ENCODE measurements at regions not wholly inside any gene's neighbourhood (a gene's known extent, or its start where the extent isn't known, plus 50 kb on each side); places are given as distances from the start of the nearest gene placed in this dataset.

DNA sequence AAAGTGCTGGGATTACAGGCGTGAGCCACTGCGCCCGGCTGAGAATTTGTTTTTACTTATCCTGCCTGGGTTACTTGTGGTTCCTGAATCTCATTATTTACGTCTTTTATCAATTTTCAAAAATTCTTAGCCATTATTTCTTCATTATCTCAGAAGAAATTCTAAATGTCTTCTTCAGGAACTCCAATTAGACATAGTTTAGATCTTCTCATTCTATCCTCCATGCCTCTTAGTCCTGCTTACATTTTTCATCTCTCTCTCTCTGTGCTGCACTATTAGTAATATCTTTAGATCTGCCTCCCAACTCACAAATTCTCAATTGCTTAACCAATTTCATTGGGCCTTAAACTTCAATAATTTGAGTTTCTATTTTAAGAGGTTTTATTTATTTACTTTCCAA, 124.4 kb upstream of the MRPS22 start:
- no peaks in the 10 kb centered on the region for H3K36me3 ChIP-seq (ENCODE audit: control insufficient read depth in 2 of 2, insufficient read depth in 2 of 2, low read length in 1 of 2)
- no peak overlapping the region for H3K27ac ChIP-seq (ENCODE audit: control insufficient read depth, insufficient read depth)
- FAIRE-seq (no peak), DNase-seq (ENCODE audit: low read depth, low spot score) (no peak), ATAC-seq (no peak)
- no peak overlapping the region for H3K4me3 ChIP-seq
- CTCF ChIA-PET = no interaction called here
- intact Hi-C loops (cut with micrococcal nuclease; ENCODE audit: unreplicated experiment) = no loop called here
- TF ChIP-seq JUNB (IDR thresholded peaks at IDR 0.05) (no peak), EP300 (IDR thresholded peaks at IDR 0.05; ENCODE audit: borderline replicate concordance in 1 of 2, control insufficient read depth in 1 of 2, low read depth in 2 of 2, low read length in 2 of 2) (no peak), BRCA1 (IDR thresholded peaks at IDR 0.05; ENCODE audit: low read depth, low read length) (no peak), SUPT20H (IDR thresholded peaks at IDR 0.05; ENCODE audit: borderline replicate concordance, control insufficient read depth, low read depth, low read length) (no peak), CBX5 (IDR thresholded peaks at IDR 0.05; ENCODE audit: low read depth) (no peak), NBN (IDR thresholded peaks at IDR 0.05) (no peak), TCF3 (IDR thresholded peaks at IDR 0.05; ENCODE audit: borderline replicate concordance, insufficient read depth, low read depth, low read length) (no peak), ZNF384 (IDR thresholded peaks at IDR 0.05; ENCODE audit: borderline replicate concordance, low read depth, low read length) (no peak), CHD1 (IDR thresholded peaks at IDR 0.05; ENCODE audit: low read depth, low read length) (no peak), BCL11A (IDR thresholded peaks at IDR 0.05; ENCODE audit: low read depth, low read length) (no peak)
- TF ChIP-seq, protein P1, sequence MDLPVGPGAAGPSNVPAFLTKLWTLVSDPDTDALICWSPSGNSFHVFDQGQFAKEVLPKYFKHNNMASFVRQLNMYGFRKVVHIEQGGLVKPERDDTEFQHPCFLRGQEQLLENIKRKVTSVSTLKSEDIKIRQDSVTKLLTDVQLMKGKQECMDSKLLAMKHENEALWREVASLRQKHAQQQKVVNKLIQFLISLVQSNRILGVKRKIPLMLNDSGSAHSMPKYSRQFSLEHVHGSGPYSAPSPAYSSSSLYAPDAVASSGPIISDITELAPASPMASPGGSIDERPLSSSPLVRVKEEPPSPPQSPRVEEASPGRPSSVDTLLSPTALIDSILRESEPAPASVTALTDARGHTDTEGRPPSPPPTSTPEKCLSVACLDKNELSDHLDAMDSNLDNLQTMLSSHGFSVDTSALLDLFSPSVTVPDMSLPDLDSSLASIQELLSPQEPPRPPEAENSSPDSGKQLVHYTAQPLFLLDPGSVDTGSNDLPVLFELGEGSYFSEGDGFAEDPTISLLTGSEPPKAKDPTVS (IDR thresholded peaks at IDR 0.05; ENCODE audit: low read depth, low read length) = no peak
- TF ChIP-seq, protein P2, sequence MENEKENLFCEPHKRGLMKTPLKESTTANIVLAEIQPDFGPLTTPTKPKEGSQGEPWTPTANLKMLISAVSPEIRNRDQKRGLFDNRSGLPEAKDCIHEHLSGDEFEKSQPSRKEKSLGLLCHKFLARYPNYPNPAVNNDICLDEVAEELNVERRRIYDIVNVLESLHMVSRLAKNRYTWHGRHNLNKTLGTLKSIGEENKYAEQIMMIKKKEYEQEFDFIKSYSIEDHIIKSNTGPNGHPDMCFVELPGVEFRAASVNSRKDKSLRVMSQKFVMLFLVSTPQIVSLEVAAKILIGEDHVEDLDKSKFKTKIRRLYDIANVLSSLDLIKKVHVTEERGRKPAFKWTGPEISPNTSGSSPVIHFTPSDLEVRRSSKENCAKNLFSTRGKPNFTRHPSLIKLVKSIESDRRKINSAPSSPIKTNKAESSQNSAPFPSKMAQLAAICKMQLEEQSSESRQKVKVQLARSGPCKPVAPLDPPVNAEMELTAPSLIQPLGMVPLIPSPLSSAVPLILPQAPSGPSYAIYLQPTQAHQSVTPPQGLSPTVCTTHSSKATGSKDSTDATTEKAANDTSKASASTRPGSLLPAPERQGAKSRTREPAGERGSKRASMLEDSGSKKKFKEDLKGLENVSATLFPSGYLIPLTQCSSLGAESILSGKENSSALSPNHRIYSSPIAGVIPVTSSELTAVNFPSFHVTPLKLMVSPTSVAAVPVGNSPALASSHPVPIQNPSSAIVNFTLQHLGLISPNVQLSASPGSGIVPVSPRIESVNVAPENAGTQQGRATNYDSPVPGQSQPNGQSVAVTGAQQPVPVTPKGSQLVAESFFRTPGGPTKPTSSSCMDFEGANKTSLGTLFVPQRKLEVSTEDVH (IDR thresholded peaks at IDR 0.05; ENCODE audit: low read depth, partially characterized antibody) = no peak
- TF ChIP-seq, protein P3, sequence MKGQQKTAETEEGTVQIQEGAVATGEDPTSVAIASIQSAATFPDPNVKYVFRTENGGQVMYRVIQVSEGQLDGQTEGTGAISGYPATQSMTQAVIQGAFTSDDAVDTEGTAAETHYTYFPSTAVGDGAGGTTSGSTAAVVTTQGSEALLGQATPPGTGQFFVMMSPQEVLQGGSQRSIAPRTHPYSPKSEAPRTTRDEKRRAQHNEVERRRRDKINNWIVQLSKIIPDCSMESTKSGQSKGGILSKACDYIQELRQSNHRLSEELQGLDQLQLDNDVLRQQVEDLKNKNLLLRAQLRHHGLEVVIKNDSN (IDR thresholded peaks at IDR 0.05; ENCODE audit: borderline replicate concordance, extremely low read length, insufficient read depth, low read depth, low read length) = no peak
- POLR2A ChIA-PET = no interaction called here
- peaks cover 0 to 1% of the 10 kb centered on the region in 2 experiments; a peak in 3 of 4 replicates for H3K27me3 ChIP-seq (replicated peaks in 1 of 2; ENCODE audit: control insufficient read depth in 2 of 2, insufficient read depth in 2 of 2, low read length in 1 of 2)
- no peaks in the 10 kb centered on the region for H3K79me2 ChIP-seq (ENCODE audit: control insufficient read depth, insufficient read depth, low read length)
- H3K9ac ChIP-seq (ENCODE audit: control insufficient read depth, insufficient read depth, low read length) = no peak overlapping the region
- H3K4me2 ChIP-seq (ENCODE audit: control insufficient read depth, insufficient read depth) = no peak overlapping the region
- H3K9me3 ChIP-seq (replicated peaks; ENCODE audit: control insufficient read depth, insufficient read depth, low read length) = no peaks in the 10 kb centered on the region
- BruUV-seq (replicated peaks) = no TSS peak
- SMC1A ChIA-PET (ENCODE audit: uncharacterized antibody, unreplicated experiment) = no interaction called here
- H2AFZ ChIP-seq (ENCODE audit: control insufficient read depth, low read depth, low read length) = no peak overlapping the region
- WGBS (ENCODE audit: insufficient coverage, insufficient replicate concordance, low lambda C conversion rate, missing lambda C conversion rate) = 72% methylated on average over 4 of the region's 4 CpGs
- RAD21 ChIA-PET (ENCODE audit: unreplicated experiment) = no interaction called here
- no peaks in the 10 kb centered on the region for H4K20me1 ChIP-seq (ENCODE audit: control insufficient read depth, insufficient read depth)
- H3K4me1 ChIP-seq (ENCODE audit: control insufficient read depth, insufficient read depth, low read length) = no peaks in the 10 kb centered on the region
- in situ Hi-C loops (cut with MboI) = no loop called here

Data from GM12878 (cell line).